ENCODE measurements at regions not wholly inside any gene's neighbourhood (a gene's known extent, or its start where the extent isn't known, plus 50 kb on each side); places are given as distances from the start of the nearest gene placed in this dataset.

- no peak for TF ChIP-seq CTCF (IDR thresholded peaks at IDR 0.05; ENCODE audit: low read depth, low read length, missing input control)
- no peak for TF ChIP-seq JUND (IDR thresholded peaks at IDR 0.05)
- TF ChIP-seq YY1 (IDR thresholded peaks at IDR 0.05), result no peak
- TF ChIP-seq MAX (IDR thresholded peaks at IDR 0.05), result no peak
- no peak for TF ChIP-seq REST (IDR thresholded peaks at IDR 0.05)
- no peak for TF ChIP-seq SP1 (IDR thresholded peaks at IDR 0.05)
- TF ChIP-seq RAD21 (IDR thresholded peaks at IDR 0.05), result no peak
- no peak for TF ChIP-seq FOXA1 (IDR thresholded peaks at IDR 0.05)
- TF ChIP-seq GABPA (IDR thresholded peaks at IDR 0.05 in 1 of 2, conservative IDR thresholded peaks at IDR 0.05 in 1 of 2), result no peak
- no peak for TF ChIP-seq TAF1 (conservative IDR thresholded peaks at IDR 0.05)
- TF ChIP-seq RXRA (IDR thresholded peaks at IDR 0.05), result no peak
Observed at GRCh38 chr12:74185360-74185759, 352.3 kb upstream of the ATXN7L3B start.
